Liver (tissue), 7 donors: ENCODE measurements at regions not wholly inside any gene's neighbourhood (a gene's known extent, or its start where the extent isn't known, plus 50 kb on each side); places are given as distances from the start of the nearest gene placed in this dataset.

Source experiments
- DNase-seq: peaks from one replicate; pipeline ENCODE4 v3.0.0-alpha.2; 2017; ENCODE audit warnings: low spot score
- H3K27ac ChIP-seq, 2 donors: one replicate each; pipeline ENCODE4 v1.7.0; 2013; ENCODE audit warnings: inconsistent platforms in 2 of 2, low read length in 2 of 2, control low read depth in 1 of 2, low read depth in 1 of 2, mild to moderate bottlenecking in 1 of 2
- H3K27me3 ChIP-seq, 4 donors: one replicate each; pipeline versions ENCODE4 v1.6.1 to v1.7.0; 2013; ENCODE audit warnings: low read length in 3 of 4, inconsistent platforms in 1 of 4, mild to moderate bottlenecking in 1 of 4, moderate library complexity in 1 of 4; ENCODE audit not compliant: control insufficient read depth in 4 of 4, insufficient read depth in 4 of 4
- H3K36me3 ChIP-seq, 4 donors: one replicate each; pipeline versions ENCODE4 v1.6.1 to v1.7.0; 2013; ENCODE audit warnings: low read length in 3 of 4, mild to moderate bottlenecking in 3 of 4, low read depth in 1 of 4, moderate library complexity in 1 of 4; ENCODE audit not compliant: control insufficient read depth in 4 of 4, insufficient read depth in 3 of 4
- H3K4me1 ChIP-seq, 4 donors: one replicate each; pipeline versions ENCODE4 v1.6.1 to v1.7.0; 2013; ENCODE audit warnings: low read length in 3 of 4, mild to moderate bottlenecking in 3 of 4, moderate library complexity in 1 of 4; ENCODE audit not compliant: control insufficient read depth in 4 of 4, insufficient read depth in 4 of 4
- H3K4me3 ChIP-seq, 3 donors: one replicate each; pipeline versions ENCODE4 v1.6.1 to v1.7.0; 2013; ENCODE audit warnings: low read length in 3 of 3, control low read depth in 1 of 3, low read depth in 1 of 3, mild to moderate bottlenecking in 1 of 3
- H3K9ac ChIP-seq, 2 donors: one replicate each; pipeline ENCODE4 v1.7.0; 2013; ENCODE audit warnings: low read length in 2 of 2, mild to moderate bottlenecking in 2 of 2, moderate library complexity in 2 of 2, control low read depth in 1 of 2, low read depth in 1 of 2
- H3K9me3 ChIP-seq, 4 donors: one replicate each; pipeline versions ENCODE4 v1.6.1 to v1.7.0; 2013; ENCODE audit warnings: low read length in 3 of 4; ENCODE audit not compliant: control insufficient read depth in 4 of 4
- ATF3 ChIP-seq: IDR thresholded peaks from 2 replicates; pipeline ENCODE4 v1.6.1; 2016; ENCODE audit warnings: antibody characterized with exemption
- EGR1 ChIP-seq, 2 donors: IDR thresholded peaks; 2 replicates each; pipeline ENCODE4 v1.6.1; 2016 to 2018; ENCODE audit warnings: antibody characterized with exemption in 2 of 2, low read depth in 2 of 2
- FOXA1 ChIP-seq: IDR thresholded peaks from 2 replicates; pipeline ENCODE4 v1.6.1; 2016; ENCODE audit warnings: antibody characterized with exemption
- FOXA2 ChIP-seq: IDR thresholded peaks from 2 replicates; pipeline ENCODE4 v1.6.1; 2016; ENCODE audit warnings: antibody characterized with exemption
- GABPA ChIP-seq, 2 donors: IDR thresholded peaks in 1 of 2; conservative IDR thresholded peaks in 1 of 2; 2 replicates each; pipeline ENCODE4 v1.6.1; 2016; ENCODE audit warnings: antibody characterized with exemption in 2 of 2, mild to moderate bottlenecking in 1 of 2, moderate library complexity in 1 of 2
- HNF4A ChIP-seq, 2 donors: conservative IDR thresholded peaks; 2 replicates each; pipeline ENCODE4 v1.6.1; 2016; ENCODE audit warnings: antibody characterized with exemption in 2 of 2, mild to moderate bottlenecking in 2 of 2
- JUND ChIP-seq, 2 donors: IDR thresholded peaks; 2 replicates each; pipeline ENCODE4 v1.6.1; 2016; ENCODE audit warnings: antibody characterized with exemption in 2 of 2
- NR2F2 ChIP-seq: IDR thresholded peaks from 2 replicates; pipeline ENCODE4 v1.6.1; 2016; ENCODE audit warnings: antibody characterized with exemption
- REST ChIP-seq: IDR thresholded peaks from 2 replicates; pipeline ENCODE4 v1.6.1; 2016; ENCODE audit warnings: antibody characterized with exemption, mild to moderate bottlenecking
- RXRA ChIP-seq, 2 donors: IDR thresholded peaks; 2 replicates each; pipeline ENCODE4 v1.6.1; 2017 to 2018; ENCODE audit warnings: antibody characterized with exemption in 2 of 2, mild to moderate bottlenecking in 1 of 2
- TAF1 ChIP-seq: conservative IDR thresholded peaks from 2 replicates; pipeline ENCODE4 v1.6.1; 2016; ENCODE audit warnings: antibody characterized with exemption, mild to moderate bottlenecking
- YY1 ChIP-seq: IDR thresholded peaks from 2 replicates; pipeline ENCODE4 v1.6.1; 2016; ENCODE audit warnings: antibody characterized with exemption, mild to moderate bottlenecking
- WGBS: extraction: QIAGEN DNeasy Blood & Tissue Kit; methylation state at CpG from one replicate; pipeline ENCODE4 v1.1.7; 2013; 5-methylcytosine and 5-hydroxymethylcytosine counted together
- TF ChIP-seq, protein P1 (sequence below): IDR thresholded peaks from 2 replicates; pipeline ENCODE4 v1.6.1; 2016; ENCODE audit warnings: antibody characterized with exemption
- TF ChIP-seq, protein P2 (sequence below): IDR thresholded peaks from 2 replicates; pipeline ENCODE4 v1.6.1; 2016; ENCODE audit warnings: antibody characterized with exemption
- donor health status: healthy.
- donor health status: healthy.
- donor health status: healthy.
- donor health status: healthy.

- H3K27ac ChIP-seq, result no peak overlapping the region
- TF ChIP-seq FOXA1 (no peak), FOXA2 (no peak), YY1 (no peak)
- H3K9me3 ChIP-seq, result no peaks in the 10 kb centered on the region
- H3K27me3 ChIP-seq, result no peaks in the 10 kb centered on the region
- no peaks in the 10 kb centered on the region for H3K36me3 ChIP-seq
- no peak for DNase-seq
- WGBS, result 84% methylated on average over 3 of the region's 3 CpGs
- H3K9ac ChIP-seq, result no peak overlapping the region
- H3K4me3 ChIP-seq, result no peak overlapping the region
- no peaks in the 10 kb centered on the region for H3K4me1 ChIP-seq
These were observed 185.9 kb downstream of the MAFB start for GRCh38 chr20:40503119-40503518.

DNA sequence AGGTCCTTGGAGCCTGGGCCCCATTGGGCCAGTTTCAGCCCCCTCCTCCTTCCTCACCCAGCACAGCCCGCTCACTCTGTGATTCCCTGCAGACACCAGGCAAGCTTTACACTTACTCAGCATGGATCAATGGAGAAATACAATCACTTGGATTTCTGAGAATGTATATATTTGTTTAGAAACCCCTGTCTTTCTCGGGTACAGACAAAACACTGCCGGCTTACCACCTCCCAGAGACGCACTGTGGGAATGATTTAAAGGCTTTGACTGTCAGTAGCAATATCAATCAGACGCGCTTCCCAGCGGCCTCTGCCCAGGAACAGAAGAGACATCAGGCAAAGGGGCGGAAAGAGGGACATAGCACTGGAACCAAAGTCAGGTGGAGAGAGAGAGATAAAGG is 186.5 kb downstream of the MAFB start:
- H3K27me3 ChIP-seq, result no peaks in the 10 kb centered on the region
- H3K9me3 ChIP-seq, result no peaks in the 10 kb centered on the region
- TF ChIP-seq FOXA1 (no peak), REST (no peak), NR2F2 (no peak), TAF1 (no peak), JUND (IDR thresholded peaks at IDR 0.05) (no peak), ATF3 (no peak)
- no peak overlapping the region for H3K9ac ChIP-seq
- no peaks in the 10 kb centered on the region for H3K36me3 ChIP-seq
- H3K4me3 ChIP-seq, result no peak overlapping the region
- no peak overlapping the region for H3K27ac ChIP-seq
- no peaks in the 10 kb centered on the region for H3K4me1 ChIP-seq
- 83% methylated on average over 8 of the region's 8 CpGs for WGBS
- no peak for DNase-seq

DNA sequence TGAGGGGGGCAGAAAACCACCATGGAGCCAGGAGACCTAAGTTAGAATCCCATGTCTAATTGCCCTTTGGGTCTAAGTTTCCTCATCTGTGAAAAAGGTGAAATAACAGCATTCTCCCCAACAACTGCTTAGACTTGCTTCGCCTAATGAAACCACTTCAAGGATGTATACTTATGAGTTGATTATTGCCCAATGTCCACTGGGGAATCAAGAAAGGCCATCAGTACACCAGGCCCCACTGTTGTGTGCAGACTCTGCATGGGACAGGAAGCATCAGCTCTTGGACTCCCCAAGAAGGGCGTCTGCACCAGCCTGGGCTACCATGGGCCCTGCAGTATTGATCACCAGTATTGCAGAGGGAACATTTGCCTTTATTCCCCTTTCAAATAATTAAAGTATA is 189.6 kb downstream of the MAFB start:
- H3K9ac ChIP-seq, result no peak overlapping the region
- no peak overlapping the region for H3K27ac ChIP-seq
- H3K4me3 ChIP-seq, result no peak overlapping the region
- no peaks in the 10 kb centered on the region for H3K9me3 ChIP-seq
- WGBS, result 94% methylated on average over 2 of the region's 2 CpGs
- no peaks in the 10 kb centered on the region for H3K27me3 ChIP-seq
- peaks cover 0 to 2% (median 0%) of the 10 kb centered on the region in 4 donors for H3K4me1 ChIP-seq
- H3K36me3 ChIP-seq, result no peaks in the 10 kb centered on the region
- no peak for TF ChIP-seq GABPA (IDR thresholded peaks at IDR 0.05 in 1 of 2, conservative IDR thresholded peaks at IDR 0.05 in 1 of 2)
- TF ChIP-seq ATF3, result no peak
- no peak for TF ChIP-seq RXRA (IDR thresholded peaks at IDR 0.05)
- no peak for TF ChIP-seq JUND (IDR thresholded peaks at IDR 0.05)
- no peak for TF ChIP-seq FOXA1
- no peak for TF ChIP-seq HNF4A (conservative IDR thresholded peaks at IDR 0.05)
- TF ChIP-seq, protein P1, sequence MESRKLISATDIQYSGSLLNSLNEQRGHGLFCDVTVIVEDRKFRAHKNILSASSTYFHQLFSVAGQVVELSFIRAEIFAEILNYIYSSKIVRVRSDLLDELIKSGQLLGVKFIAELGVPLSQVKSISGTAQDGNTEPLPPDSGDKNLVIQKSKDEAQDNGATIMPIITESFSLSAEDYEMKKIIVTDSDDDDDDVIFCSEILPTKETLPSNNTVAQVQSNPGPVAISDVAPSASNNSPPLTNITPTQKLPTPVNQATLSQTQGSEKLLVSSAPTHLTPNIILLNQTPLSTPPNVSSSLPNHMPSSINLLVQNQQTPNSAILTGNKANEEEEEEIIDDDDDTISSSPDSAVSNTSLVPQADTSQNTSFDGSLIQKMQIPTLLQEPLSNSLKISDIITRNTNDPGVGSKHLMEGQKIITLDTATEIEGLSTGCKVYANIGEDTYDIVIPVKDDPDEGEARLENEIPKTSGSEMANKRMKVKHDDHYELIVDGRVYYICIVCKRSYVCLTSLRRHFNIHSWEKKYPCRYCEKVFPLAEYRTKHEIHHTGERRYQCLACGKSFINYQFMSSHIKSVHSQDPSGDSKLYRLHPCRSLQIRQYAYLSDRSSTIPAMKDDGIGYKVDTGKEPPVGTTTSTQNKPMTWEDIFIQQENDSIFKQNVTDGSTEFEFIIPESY, result no peak
- TF ChIP-seq, protein P2, sequence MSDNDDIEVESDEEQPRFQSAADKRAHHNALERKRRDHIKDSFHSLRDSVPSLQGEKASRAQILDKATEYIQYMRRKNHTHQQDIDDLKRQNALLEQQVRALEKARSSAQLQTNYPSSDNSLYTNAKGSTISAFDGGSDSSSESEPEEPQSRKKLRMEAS, result no peak
- TF ChIP-seq EGR1 (IDR thresholded peaks at IDR 0.05; ENCODE audit: low read depth in 2 of 2), result no peak
- DNase-seq, result no peak
